CD4-positive, alpha-beta T cell treated with Interleukin-17A for 1 hour (primary cell): ENCODE measurements at regions not wholly inside any gene's neighbourhood (a gene's known extent, or its start where the extent isn't known, plus 50 kb on each side); places are given as distances from the start of the nearest gene placed in this dataset.
"Not testable (repeated sequence)": the region's sequence is repeated elsewhere in the genome, so short reads cannot be mapped to it uniquely, and the experiment has no call there.

Source experiments
- DNase-seq: peaks from one replicate; pipeline ENCODE4 v3.0.0-alpha.2; 2020

GRCh38 chr6:68575765-68576439, 59.2 kb upstream of the ADGRB3 start:
- DNase-seq: no peak

GRCh38 chr6:68572975-68573374, 62.1 kb upstream of the ADGRB3 start:
- DNase-seq: no peak

- no peak for DNase-seq
These were observed 62.6 kb upstream of the ADGRB3 start for GRCh38 chr6:68572525-68572924.

- DNase-seq: no peak
These were observed 75.4 kb upstream of the ADGRB3 start for GRCh38 chr6:68559716-68560115.

- no peak for DNase-seq
These were observed 76.0 kb upstream of the ADGRB3 start for GRCh38 chr6:68559070-68559469.

GRCh38 chr6:68546620-68547019, 88.5 kb upstream of the ADGRB3 start:
- DNase-seq: no peak

GRCh38 chr6:68544450-68544849, 90.6 kb upstream of the ADGRB3 start:
- DNase-seq: no peak

- no peak for DNase-seq
These were observed 101.7 kb upstream of the ADGRB3 start for GRCh38 chr6:68533339-68533795.

- no peak for DNase-seq
These were observed 107.4 kb upstream of the ADGRB3 start for GRCh38 chr6:68527691-68528090.

GRCh38 chr6:68506911-68507310, 128.2 kb upstream of the ADGRB3 start:
- no peak for DNase-seq

- DNase-seq: no peak
These were observed 132.1 kb upstream of the ADGRB3 start for GRCh38 chr6:68502946-68503345.

GRCh38 chr6:68497927-68498326, 137.2 kb upstream of the ADGRB3 start:
- DNase-seq: no peak

GRCh38 chr6:68494880-68495279, 140.2 kb upstream of the ADGRB3 start:
- not testable (repeated sequence) for DNase-seq

GRCh38 chr6:68476611-68477010, 158.5 kb upstream of the ADGRB3 start:
- DNase-seq: no peak

- no peak for DNase-seq
These were observed 161.5 kb upstream of the ADGRB3 start for GRCh38 chr6:68473433-68474210.

GRCh38 chr6:68468244-68468884, 166.7 kb upstream of the ADGRB3 start:
- no peak for DNase-seq

GRCh38 chr6:68458447-68458846, 176.6 kb upstream of the ADGRB3 start:
- DNase-seq: no peak

- DNase-seq: no peak
These were observed 188.0 kb upstream of the ADGRB3 start for GRCh38 chr6:68447112-68447511.

GRCh38 chr6:68445926-68446325, 189.2 kb upstream of the ADGRB3 start:
- no peak for DNase-seq

GRCh38 chr6:68443704-68444103, 191.4 kb upstream of the ADGRB3 start:
- DNase-seq: no peak

- DNase-seq: no peak
These were observed 207.5 kb upstream of the ADGRB3 start for GRCh38 chr6:68427630-68428029.

- no peak for DNase-seq
These were observed 225.1 kb upstream of the ADGRB3 start for GRCh38 chr6:68410021-68410420.

- no peak for DNase-seq
These were observed 234.7 kb upstream of the ADGRB3 start for GRCh38 chr6:68400396-68400795.

- no peak for DNase-seq
These were observed 243.1 kb upstream of the ADGRB3 start for GRCh38 chr6:68391953-68392352.
